Stimulated activated CD8-positive, alpha-beta memory T cell treated with anti-CD3 and anti-CD28 coated beads, Interleukin-4, amount 100 ng/mL, for 1 hour (primary cell): ENCODE measurements at regions not wholly inside any gene's neighbourhood (a gene's known extent, or its start where the extent isn't known, plus 50 kb on each side); places are given as distances from the start of the nearest gene placed in this dataset.

Source experiments
- DNase-seq, 2 donors: peaks; one replicate each; pipeline ENCODE4 v3.0.0-alpha.2; 2020; ENCODE audit warnings: low read depth in 2 of 2, low spot score in 1 of 2

GRCh38 chr10:4733150-4733842 is 92.7 kb upstream of the AKR1E2 start:
- no peak for DNase-seq

- DNase-seq = no peak
Measured at GRCh38 chr10:4730998-4731397, 95.0 kb upstream of the AKR1E2 start.

- DNase-seq = no peak
Measured at GRCh38 chr10:4725917-4726606, 99.9 kb upstream of the AKR1E2 start.

GRCh38 chr10:4723860-4724259 is 102.1 kb upstream of the AKR1E2 start:
- no peak for DNase-seq

- DNase-seq = no peak
Measured at GRCh38 chr10:4721999-4722753, 103.8 kb upstream of the AKR1E2 start.

- no peak for DNase-seq
Measured at GRCh38 chr10:4720463-4720862, 105.5 kb upstream of the AKR1E2 start.

GRCh38 chr10:4719671-4720070 is 106.3 kb upstream of the AKR1E2 start:
- no peak for DNase-seq

- DNase-seq = no peak
Measured at GRCh38 chr10:4719036-4719435, 107.0 kb upstream of the AKR1E2 start.

- DNase-seq = no peak
Measured at GRCh38 chr10:4718544-4718943, 107.5 kb upstream of the AKR1E2 start.

GRCh38 chr10:4717670-4718069 is 108.3 kb upstream of the AKR1E2 start:
- no peak for DNase-seq

GRCh38 chr10:4710858-4711257 is 115.1 kb upstream of the AKR1E2 start:
- no peak for DNase-seq

GRCh38 chr10:4708123-4708759 is 117.8 kb upstream of the AKR1E2 start:
- no peak for DNase-seq

- DNase-seq = no peak
Measured at GRCh38 chr10:4707221-4707620, 118.8 kb upstream of the AKR1E2 start.

GRCh38 chr10:4704034-4704545 is 121.9 kb upstream of the AKR1E2 start:
- no peak for DNase-seq

- DNase-seq = no peak
Measured at GRCh38 chr10:4701016-4701415, 125.0 kb upstream of the AKR1E2 start.

- DNase-seq = no peak
Measured at GRCh38 chr10:4699950-4700730, 125.9 kb upstream of the AKR1E2 start.

GRCh38 chr10:4698075-4698474 is 127.9 kb upstream of the AKR1E2 start:
- no peak for DNase-seq

- DNase-seq = no peak
Measured at GRCh38 chr10:4696186-4696585, 129.8 kb upstream of the AKR1E2 start.

GRCh38 chr10:4693967-4694366 is 132.0 kb upstream of the AKR1E2 start:
- no peak for DNase-seq

- DNase-seq = no peak
Measured at GRCh38 chr10:4692206-4692605, 133.8 kb upstream of the AKR1E2 start.

GRCh38 chr10:4691776-4692175 is 134.2 kb upstream of the AKR1E2 start:
- no peak for DNase-seq
